Karpas-422 (cell line): ENCODE measurements at regions not wholly inside any gene's neighbourhood (a gene's known extent, or its start where the extent isn't known, plus 50 kb on each side); places are given as distances from the start of the nearest gene placed in this dataset.

Source experiments
- DNase-seq: peaks from one replicate; pipeline ENCODE4 v3.0.0-alpha.2; 2015
- H2AFZ ChIP-seq: fragments of 200-600 bp; sonication (generic); 2 replicates; pipeline ENCODE4 v1.6.1; 2014; ENCODE audit warnings: antibody characterized with exemption, low read length, mixed read lengths
- H3K27ac ChIP-seq: fragments of 200-600 bp; sonication (generic); 2 replicates; pipeline ENCODE4 v1.5.1; 2014; ENCODE audit warnings: mild to moderate bottlenecking, low read length, moderate library complexity
- H3K27me3 ChIP-seq: fragments of 200-600 bp; sonication (generic); 2 replicates; pipeline ENCODE4 v1.6.1; 2014; ENCODE audit warnings: low read length, mixed read lengths
- H3K36me3 ChIP-seq: fragments of 200-600 bp; sonication (generic); 2 replicates; pipeline ENCODE4 v1.6.1; 2014; ENCODE audit warnings: low read length, mixed read lengths; ENCODE audit not compliant: insufficient read depth
- H3K4me1 ChIP-seq: fragments of 200-600 bp; sonication (generic); 2 replicates; pipeline ENCODE4 v1.6.1; 2014; ENCODE audit warnings: mild to moderate bottlenecking, low read length, mixed read lengths
- H3K4me2 ChIP-seq: fragments of 200-600 bp; sonication (generic); 2 replicates; pipeline ENCODE4 v1.6.1; 2014; ENCODE audit warnings: low read length, low read depth, mild to moderate bottlenecking; ENCODE audit not compliant: poor library complexity, severe bottlenecking
- H3K4me3 ChIP-seq: fragments of 200-600 bp; sonication (generic); 2 replicates; pipeline ENCODE4 v1.5.1; 2014; ENCODE audit warnings: mild to moderate bottlenecking, antibody characterized with exemption, low read length, mixed read lengths
- H3K79me2 ChIP-seq: fragments of 200-600 bp; sonication (generic); 2 replicates; pipeline ENCODE4 v1.6.1; 2014; ENCODE audit warnings: mild to moderate bottlenecking, low read length, mixed read lengths
- H3K9ac ChIP-seq: fragments of 200-600 bp; sonication (generic); 2 replicates; pipeline ENCODE4 v1.6.0; 2014; ENCODE audit warnings: low read length
- H3K9me2 ChIP-seq: fragments of 200-600 bp; sonication (generic), shearing (Covaris generic); replicated peaks from 2 replicates; pipeline ENCODE4 v1.6.0; 2014; ENCODE audit warnings: mild to moderate bottlenecking, low read length, moderate library complexity; ENCODE audit not compliant: insufficient read depth
- H3K9me3 ChIP-seq: fragments of 300-700, 200-600 bp; sonication (generic); 2 replicates; pipeline ENCODE4 v1.6.1; 2014; ENCODE audit warnings: low read length, mixed read lengths
- H4K20me1 ChIP-seq: fragments of 200-600 bp; sonication (generic); 2 replicates; pipeline ENCODE4 v1.6.1; 2014; ENCODE audit warnings: mild to moderate bottlenecking, antibody characterized with exemption, low read length, low read depth; ENCODE audit not compliant: insufficient read depth

GRCh38 chr14:62314871-62315270 lies 552.7 kb downstream of the SNAPC1 start:
- H3K9ac ChIP-seq, result no peak overlapping the region
- H3K9me2 ChIP-seq, result no peaks in the 10 kb centered on the region
- no peaks in the 10 kb centered on the region for H4K20me1 ChIP-seq
- no peak overlapping the region for H3K4me2 ChIP-seq
- H3K79me2 ChIP-seq, result no peaks in the 10 kb centered on the region
- no peaks in the 10 kb centered on the region for H3K4me1 ChIP-seq
- no peak overlapping the region for H3K27ac ChIP-seq
- no peak for DNase-seq
- no peaks in the 10 kb centered on the region for H3K36me3 ChIP-seq
- no peaks in the 10 kb centered on the region for H3K27me3 ChIP-seq
- H2AFZ ChIP-seq, result no peak overlapping the region
- no peak overlapping the region for H3K4me3 ChIP-seq
- no peaks in the 10 kb centered on the region for H3K9me3 ChIP-seq

DNA sequence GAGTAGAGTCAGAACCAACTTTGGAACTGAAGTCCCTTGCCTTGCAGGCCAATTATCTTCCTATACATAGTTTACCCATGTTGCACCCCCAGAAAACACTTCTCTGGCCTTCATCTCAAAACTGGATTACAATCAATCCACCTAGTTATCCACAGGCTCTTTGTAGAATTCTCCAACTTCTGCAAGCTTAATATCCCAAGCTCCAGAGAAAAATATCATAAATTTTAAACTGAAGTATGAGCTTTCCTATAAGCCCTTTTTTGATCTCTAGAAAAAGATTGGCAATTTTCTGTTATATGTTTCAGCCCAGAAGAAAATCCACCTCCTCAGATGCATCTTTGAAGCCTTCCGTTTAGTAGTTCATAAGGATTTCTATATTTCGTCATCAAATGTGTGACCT lies 553.4 kb downstream of the SNAPC1 start:
- no peak overlapping the region for H3K27ac ChIP-seq
- H3K4me2 ChIP-seq, result no peak overlapping the region
- no peaks in the 10 kb centered on the region for H3K27me3 ChIP-seq
- H3K9me2 ChIP-seq, result no peaks in the 10 kb centered on the region
- H3K4me3 ChIP-seq, result no peak overlapping the region
- no peaks in the 10 kb centered on the region for H3K4me1 ChIP-seq
- H4K20me1 ChIP-seq, result no peaks in the 10 kb centered on the region
- no peak for DNase-seq
- no peak overlapping the region for H3K9ac ChIP-seq
- H3K9me3 ChIP-seq, result no peaks in the 10 kb centered on the region
- no peaks in the 10 kb centered on the region for H3K79me2 ChIP-seq
- no peak overlapping the region for H2AFZ ChIP-seq
- no peaks in the 10 kb centered on the region for H3K36me3 ChIP-seq

DNA sequence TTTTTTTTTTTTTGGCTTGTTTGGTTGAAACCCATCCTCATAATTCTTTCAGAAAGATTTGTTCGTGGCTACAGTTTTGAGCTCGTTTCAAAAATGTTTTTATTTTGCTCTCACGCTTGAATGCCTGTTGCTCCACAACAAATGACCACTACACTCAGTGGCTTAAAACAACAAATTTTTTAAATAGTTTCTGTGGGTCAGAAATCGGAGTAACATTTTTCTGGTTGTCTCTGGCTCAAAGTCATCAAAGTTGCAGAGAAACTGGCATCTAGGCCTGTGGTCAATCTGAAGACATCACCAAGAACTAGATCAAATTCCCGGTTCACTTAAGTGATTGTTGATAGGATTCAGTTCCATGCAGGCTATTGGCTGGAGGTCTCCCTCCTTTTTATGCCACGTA lies 560.0 kb downstream of the SNAPC1 start:
- no peaks in the 10 kb centered on the region for H3K79me2 ChIP-seq
- no peaks in the 10 kb centered on the region for H3K27me3 ChIP-seq
- no peak for DNase-seq

GRCh38 chr14:62329427-62329826 lies 567.2 kb downstream of the SNAPC1 start:
- Histone ChIP-seq H4K20me1 (no peaks in the 10 kb centered on the region), H2AFZ (no peak overlapping the region), H3K9ac (no peak overlapping the region), H3K27ac (no peak overlapping the region), H3K4me1 (no peaks in the 10 kb centered on the region), H3K36me3 (no peaks in the 10 kb centered on the region), H3K79me2 (no peaks in the 10 kb centered on the region), H3K27me3 (no peaks in the 10 kb centered on the region), H3K4me3 (no peak overlapping the region), H3K9me3 (no peaks in the 10 kb centered on the region), H3K9me2 (no peaks in the 10 kb centered on the region), H3K4me2 (no peak overlapping the region)
- DNase-seq, result no peak

More for the DNA sequence above, 560.0 kb downstream of the SNAPC1 start:
- Histone ChIP-seq H3K27ac (no peak overlapping the region), H3K9me2 (no peaks in the 10 kb centered on the region), H3K9ac (no peak overlapping the region), H3K4me2 (no peak overlapping the region), H3K4me3 (no peak overlapping the region), H4K20me1 (no peaks in the 10 kb centered on the region), H3K36me3 (no peaks in the 10 kb centered on the region), H3K9me3 (no peaks in the 10 kb centered on the region), H3K4me1 (no peaks in the 10 kb centered on the region), H2AFZ (no peak overlapping the region)

DNA sequence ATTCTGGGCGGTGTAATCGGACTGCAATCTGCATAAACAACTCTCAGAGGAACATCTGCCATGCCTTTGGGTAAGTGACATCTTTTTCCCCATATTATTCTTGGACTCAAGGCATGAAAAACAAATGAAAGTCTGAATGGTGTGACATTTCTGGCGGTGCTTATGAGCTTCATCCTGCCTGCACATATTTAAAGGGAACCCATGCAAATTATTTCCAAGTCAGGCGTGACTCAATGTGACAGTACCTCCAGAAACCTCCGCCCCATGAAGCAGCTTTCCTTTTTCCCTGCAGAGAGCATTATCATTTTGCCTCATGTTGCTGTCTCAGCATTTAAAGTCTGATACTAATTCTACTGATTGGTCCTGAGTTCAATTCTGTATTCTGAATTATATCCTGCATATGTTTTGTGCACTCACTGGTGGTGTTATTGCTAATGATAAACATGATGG lies 585.4 kb downstream of the SNAPC1 start:
- Histone ChIP-seq H3K27me3 (no peaks in the 10 kb centered on the region), H3K79me2 (no peaks in the 10 kb centered on the region), H3K9me3 (peaks cover 3% of the 10 kb centered on the region; the same call in 1 of the 2 replicates), H3K36me3 (no peaks in the 10 kb centered on the region), H3K27ac (no peak overlapping the region), H3K4me2 (peak overlapping the region; percentile 20), H3K9ac (no peak overlapping the region), H3K9me2 (no peaks in the 10 kb centered on the region), H3K4me1 (peaks cover 12% of the 10 kb centered on the region), H3K4me3 (no peak overlapping the region), H2AFZ (no peak overlapping the region), H4K20me1 (no peaks in the 10 kb centered on the region)
- DNase-seq, result peak; percentile 50

DNA sequence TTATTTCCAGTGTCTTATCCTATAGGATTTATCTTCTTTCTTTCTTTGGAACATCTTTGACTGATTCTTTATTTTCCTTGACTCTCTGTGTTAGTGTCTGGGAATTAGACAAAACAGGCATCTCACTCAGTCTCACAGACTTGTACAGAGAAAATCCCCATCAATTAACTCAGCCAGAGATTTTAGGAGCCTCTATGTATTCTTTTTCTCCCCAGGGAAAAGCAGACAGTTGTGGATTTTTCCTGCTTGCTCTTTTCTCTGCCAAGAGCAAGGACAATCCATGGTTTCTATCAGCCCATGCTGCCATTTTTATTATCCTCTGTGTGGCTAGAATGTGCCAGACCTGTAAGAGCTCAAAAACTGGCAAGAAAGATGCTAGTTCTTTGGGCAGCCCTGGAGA lies 595.1 kb downstream of the SNAPC1 start:
- no peaks in the 10 kb centered on the region for H3K4me1 ChIP-seq
- H2AFZ ChIP-seq, result no peak overlapping the region
- H3K4me2 ChIP-seq, result no peak overlapping the region
- H3K79me2 ChIP-seq, result no peaks in the 10 kb centered on the region
- no peaks in the 10 kb centered on the region for H3K27me3 ChIP-seq
- H3K9ac ChIP-seq, result no peak overlapping the region
- H3K9me2 ChIP-seq, result no peaks in the 10 kb centered on the region
- H4K20me1 ChIP-seq, result no peaks in the 10 kb centered on the region
- peaks cover 16% of the 10 kb centered on the region for H3K9me3 ChIP-seq
- DNase-seq, result no peak
- H3K27ac ChIP-seq, result no peak overlapping the region
- H3K4me3 ChIP-seq, result no peak overlapping the region
- no peaks in the 10 kb centered on the region for H3K36me3 ChIP-seq

DNA sequence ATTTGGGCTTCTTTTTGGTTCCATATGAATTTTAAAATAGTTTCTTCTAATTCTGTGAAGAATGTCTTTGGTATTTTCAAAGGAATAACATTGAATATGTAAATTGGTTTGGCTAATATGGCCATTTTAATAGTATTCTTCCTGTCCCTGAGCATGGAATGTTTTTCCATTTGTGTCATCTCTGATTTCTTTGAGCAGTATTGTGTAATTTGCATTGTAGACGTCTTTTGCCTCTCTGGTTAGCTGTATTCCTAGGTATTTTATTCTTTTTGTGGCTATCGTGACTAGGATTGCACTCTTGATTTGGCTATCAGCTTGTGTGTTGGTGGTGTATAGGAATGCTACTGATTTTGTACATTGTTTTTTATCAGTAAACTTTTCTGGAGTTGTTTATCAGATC lies 601.9 kb downstream of the SNAPC1 start:
- Histone ChIP-seq H3K9me3 (no peaks in the 10 kb centered on the region), H3K36me3 (no peaks in the 10 kb centered on the region), H3K4me3 (no peak overlapping the region), H3K79me2 (no peaks in the 10 kb centered on the region), H3K9ac (no peak overlapping the region), H3K4me2 (no peak overlapping the region), H2AFZ (no peak overlapping the region), H3K27ac (no peak overlapping the region), H3K9me2 (no peaks in the 10 kb centered on the region), H4K20me1 (no peaks in the 10 kb centered on the region), H3K27me3 (no peaks in the 10 kb centered on the region), H3K4me1 (no peaks in the 10 kb centered on the region)
- no peak for DNase-seq

DNA sequence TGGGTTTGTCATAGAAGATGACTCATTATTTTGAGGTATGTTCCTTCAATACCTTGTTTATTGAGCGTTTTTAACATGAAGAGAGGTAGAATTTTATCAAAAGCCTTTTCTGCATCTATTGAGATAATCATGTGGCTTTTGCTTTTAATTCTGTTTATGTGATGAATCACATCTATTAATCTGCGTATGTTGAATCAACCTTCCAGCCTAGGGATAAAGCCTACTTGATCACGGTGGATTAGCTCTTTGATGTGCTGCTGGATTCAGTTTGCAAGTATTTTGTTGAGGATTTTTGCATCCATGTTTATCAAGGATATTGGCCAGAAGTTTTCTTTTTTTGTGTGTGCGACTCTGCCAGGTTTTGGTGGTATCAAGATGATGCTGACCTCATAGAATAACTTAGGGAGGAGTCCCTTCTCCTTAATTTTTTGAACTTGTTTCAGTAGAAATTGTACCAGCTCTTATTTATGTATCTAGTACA lies 602.6 kb downstream of the SNAPC1 start:
- H3K4me2 ChIP-seq, result no peak overlapping the region
- H3K36me3 ChIP-seq, result no peaks in the 10 kb centered on the region
- H3K4me3 ChIP-seq, result no peak overlapping the region
- H3K9me3 ChIP-seq, result no peaks in the 10 kb centered on the region
- H3K9me2 ChIP-seq, result no peaks in the 10 kb centered on the region
- no peaks in the 10 kb centered on the region for H3K79me2 ChIP-seq
- H2AFZ ChIP-seq, result no peak overlapping the region
- H4K20me1 ChIP-seq, result no peaks in the 10 kb centered on the region
- H3K4me1 ChIP-seq, result no peaks in the 10 kb centered on the region
- H3K27me3 ChIP-seq, result no peaks in the 10 kb centered on the region
- H3K27ac ChIP-seq, result no peak overlapping the region
- no peak for DNase-seq
- H3K9ac ChIP-seq, result no peak overlapping the region
